Upper lobe of left lung (tissue), 4 donors: ENCODE measurements at regions not wholly inside any gene's neighbourhood (a gene's known extent, or its start where the extent isn't known, plus 50 kb on each side); places are given as distances from the start of the nearest gene placed in this dataset.

ENCODE experiments used
- EP300 ChIP-seq, 4 donors: sonication (generic); formaldehyde crosslinking; IDR thresholded peaks; one replicate each; pipeline ENCODE4 v1.5.1; 2017; ENCODE audit warnings: antibody characterized with exemption in 4 of 4, control low read depth in 2 of 4
- TF ChIP-seq, protein P1 (sequence below), 6 experiments: fragments of 450-650 bp in 4 of 6; fragments of 200-600 bp in 2 of 6; sonication (generic) in 2 of 6; IDR thresholded peaks; one replicate each; pipeline ENCODE4 v1.5.1; 2016 to 2019; ENCODE audit warnings: antibody characterized with exemption in 6 of 6

- TF ChIP-seq, protein P1, sequence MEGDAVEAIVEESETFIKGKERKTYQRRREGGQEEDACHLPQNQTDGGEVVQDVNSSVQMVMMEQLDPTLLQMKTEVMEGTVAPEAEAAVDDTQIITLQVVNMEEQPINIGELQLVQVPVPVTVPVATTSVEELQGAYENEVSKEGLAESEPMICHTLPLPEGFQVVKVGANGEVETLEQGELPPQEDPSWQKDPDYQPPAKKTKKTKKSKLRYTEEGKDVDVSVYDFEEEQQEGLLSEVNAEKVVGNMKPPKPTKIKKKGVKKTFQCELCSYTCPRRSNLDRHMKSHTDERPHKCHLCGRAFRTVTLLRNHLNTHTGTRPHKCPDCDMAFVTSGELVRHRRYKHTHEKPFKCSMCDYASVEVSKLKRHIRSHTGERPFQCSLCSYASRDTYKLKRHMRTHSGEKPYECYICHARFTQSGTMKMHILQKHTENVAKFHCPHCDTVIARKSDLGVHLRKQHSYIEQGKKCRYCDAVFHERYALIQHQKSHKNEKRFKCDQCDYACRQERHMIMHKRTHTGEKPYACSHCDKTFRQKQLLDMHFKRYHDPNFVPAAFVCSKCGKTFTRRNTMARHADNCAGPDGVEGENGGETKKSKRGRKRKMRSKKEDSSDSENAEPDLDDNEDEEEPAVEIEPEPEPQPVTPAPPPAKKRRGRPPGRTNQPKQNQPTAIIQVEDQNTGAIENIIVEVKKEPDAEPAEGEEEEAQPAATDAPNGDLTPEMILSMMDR (IDR thresholded peaks at IDR 0.05): no peak
- TF ChIP-seq EP300 (IDR thresholded peaks at IDR 0.05): no peak
These were observed 178.3 kb downstream of the SNX19 start for GRCh38 chr11:130737866-130738431.
